GM12865 (cell line): ENCODE measurements at regions not wholly inside any gene's neighbourhood (a gene's known extent, or its start where the extent isn't known, plus 50 kb on each side); places are given as distances from the start of the nearest gene placed in this dataset.

Source experiments
- DNase-seq: peaks from one replicate; pipeline ENCODE4 v3.0.0; 2010; ENCODE audit warnings: low read depth
- H3K4me3 ChIP-seq: 2 replicates; pipeline ENCODE4 v1.5.1; 2011; ENCODE audit warnings: mild to moderate bottlenecking, low read depth, low read length, control low read depth
- TF ChIP-seq, protein P1 (sequence below): IDR thresholded peaks from 2 replicates; pipeline ENCODE4 v1.5.1; 2011; ENCODE audit warnings: low read length, control low read depth, low read depth, inconsistent platforms; ENCODE audit not compliant: insufficient read depth; ENCODE audit errors: missing control alignments

DNA sequence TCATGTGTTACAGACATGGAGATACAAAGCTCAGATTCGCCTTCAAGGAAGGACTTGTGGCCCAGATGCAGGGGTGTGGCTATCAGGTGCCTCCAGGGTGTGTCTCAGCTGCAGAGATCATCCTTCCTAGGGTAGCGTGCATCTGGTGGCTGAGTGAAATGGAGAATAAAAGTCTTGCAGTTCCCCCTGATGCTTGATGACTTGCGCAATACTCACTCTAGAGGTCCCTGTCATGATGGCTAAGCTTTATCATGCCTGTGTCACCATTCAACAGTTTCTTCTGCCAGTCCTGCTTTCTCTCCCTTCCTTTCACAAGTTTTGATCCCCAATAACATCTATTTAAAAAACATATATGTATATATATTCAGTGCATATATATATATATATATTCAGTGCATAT, 228.1 kb downstream of the PAX1 start:
- TF ChIP-seq, protein P1, sequence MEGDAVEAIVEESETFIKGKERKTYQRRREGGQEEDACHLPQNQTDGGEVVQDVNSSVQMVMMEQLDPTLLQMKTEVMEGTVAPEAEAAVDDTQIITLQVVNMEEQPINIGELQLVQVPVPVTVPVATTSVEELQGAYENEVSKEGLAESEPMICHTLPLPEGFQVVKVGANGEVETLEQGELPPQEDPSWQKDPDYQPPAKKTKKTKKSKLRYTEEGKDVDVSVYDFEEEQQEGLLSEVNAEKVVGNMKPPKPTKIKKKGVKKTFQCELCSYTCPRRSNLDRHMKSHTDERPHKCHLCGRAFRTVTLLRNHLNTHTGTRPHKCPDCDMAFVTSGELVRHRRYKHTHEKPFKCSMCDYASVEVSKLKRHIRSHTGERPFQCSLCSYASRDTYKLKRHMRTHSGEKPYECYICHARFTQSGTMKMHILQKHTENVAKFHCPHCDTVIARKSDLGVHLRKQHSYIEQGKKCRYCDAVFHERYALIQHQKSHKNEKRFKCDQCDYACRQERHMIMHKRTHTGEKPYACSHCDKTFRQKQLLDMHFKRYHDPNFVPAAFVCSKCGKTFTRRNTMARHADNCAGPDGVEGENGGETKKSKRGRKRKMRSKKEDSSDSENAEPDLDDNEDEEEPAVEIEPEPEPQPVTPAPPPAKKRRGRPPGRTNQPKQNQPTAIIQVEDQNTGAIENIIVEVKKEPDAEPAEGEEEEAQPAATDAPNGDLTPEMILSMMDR, result no peak
- DNase-seq, result no peak
- H3K4me3 ChIP-seq, result no peak overlapping the region

DNA sequence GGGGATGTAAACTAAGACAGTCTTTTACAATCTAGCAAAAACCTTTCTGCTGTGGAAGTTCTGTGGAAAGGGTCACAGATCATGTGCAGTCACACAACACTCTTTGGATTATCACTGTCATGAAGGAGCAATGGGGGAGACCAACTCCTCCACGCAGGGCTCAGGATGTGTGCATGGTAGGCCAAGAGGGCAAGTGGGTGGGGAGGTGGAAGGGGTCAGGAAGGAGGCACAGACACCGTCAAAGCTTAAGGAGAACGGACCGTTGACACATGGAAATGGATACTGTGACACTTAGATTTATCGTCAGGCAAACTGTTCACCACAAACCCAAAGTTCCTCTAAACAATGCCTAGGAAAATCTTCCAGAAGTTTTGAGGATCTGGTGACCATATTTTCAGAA, 215.8 kb downstream of the PAX1 start:
- TF ChIP-seq, protein P1, result no peak
- no peak overlapping the region for H3K4me3 ChIP-seq
- no peak for DNase-seq

DNA sequence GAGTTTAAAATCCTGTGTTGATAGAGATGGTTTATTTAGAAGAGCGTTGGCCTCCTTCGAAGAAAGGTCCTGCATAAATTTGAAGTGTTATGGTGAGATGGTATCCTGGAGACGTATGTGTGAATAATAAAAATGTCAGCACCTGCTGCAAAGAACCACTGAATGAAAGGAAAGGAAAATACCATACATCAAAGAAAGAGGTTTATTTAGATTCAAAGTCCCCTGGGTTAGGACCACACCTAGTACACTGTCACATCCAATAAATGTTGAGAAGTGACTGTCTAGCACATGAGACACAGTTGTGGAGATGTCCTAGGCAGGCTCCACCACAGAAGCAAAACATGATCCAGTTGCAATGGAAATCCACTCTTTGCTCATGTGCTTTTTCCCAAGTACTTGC, 214.7 kb downstream of the PAX1 start:
- no peak for DNase-seq
- H3K4me3 ChIP-seq, result no peak overlapping the region
- TF ChIP-seq, protein P1, result no peak

DNA sequence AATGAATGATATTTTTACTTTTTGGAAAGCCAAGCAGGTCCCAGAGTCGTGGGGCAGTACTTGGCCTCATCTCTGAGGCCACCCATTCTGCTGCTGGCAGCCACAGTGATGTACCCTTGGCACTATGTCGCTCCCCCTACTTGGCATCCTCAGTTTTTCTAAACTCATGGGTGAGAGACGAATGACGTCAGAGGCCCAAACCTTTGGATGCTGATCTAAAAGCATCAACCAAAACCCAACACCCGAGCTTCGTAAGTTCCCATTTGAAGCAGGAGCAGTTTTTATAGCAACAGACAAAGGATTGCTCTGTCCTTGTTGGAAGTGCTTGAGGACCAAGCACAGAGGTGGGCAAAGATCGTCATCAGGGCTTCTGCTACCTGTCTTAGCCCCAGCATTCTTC, 212.9 kb downstream of the PAX1 start:
- DNase-seq, result no peak
- TF ChIP-seq, protein P1, result no peak
- H3K4me3 ChIP-seq, result no peak overlapping the region

DNA sequence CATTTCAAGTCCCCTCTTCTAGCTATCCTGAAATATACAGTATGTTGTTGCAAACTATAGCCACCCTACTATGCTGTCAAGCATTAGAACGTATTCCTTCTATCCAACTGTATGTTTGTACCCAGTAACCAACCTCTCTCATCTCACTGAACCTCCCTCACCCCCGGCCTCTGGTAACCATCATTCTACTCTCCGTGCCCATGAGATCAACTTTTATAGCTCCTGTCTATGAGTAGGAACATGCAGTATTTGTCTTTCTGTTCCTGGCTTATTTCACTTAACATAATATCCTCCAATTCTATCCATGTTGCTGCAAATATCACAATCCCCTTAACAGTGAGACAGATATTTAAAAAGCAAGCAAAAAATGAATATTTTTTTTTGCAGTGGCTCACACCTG, 196.9 kb downstream of the PAX1 start:
- DNase-seq, result no peak
- no peak overlapping the region for H3K4me3 ChIP-seq
- TF ChIP-seq, protein P1, result no peak

DNA sequence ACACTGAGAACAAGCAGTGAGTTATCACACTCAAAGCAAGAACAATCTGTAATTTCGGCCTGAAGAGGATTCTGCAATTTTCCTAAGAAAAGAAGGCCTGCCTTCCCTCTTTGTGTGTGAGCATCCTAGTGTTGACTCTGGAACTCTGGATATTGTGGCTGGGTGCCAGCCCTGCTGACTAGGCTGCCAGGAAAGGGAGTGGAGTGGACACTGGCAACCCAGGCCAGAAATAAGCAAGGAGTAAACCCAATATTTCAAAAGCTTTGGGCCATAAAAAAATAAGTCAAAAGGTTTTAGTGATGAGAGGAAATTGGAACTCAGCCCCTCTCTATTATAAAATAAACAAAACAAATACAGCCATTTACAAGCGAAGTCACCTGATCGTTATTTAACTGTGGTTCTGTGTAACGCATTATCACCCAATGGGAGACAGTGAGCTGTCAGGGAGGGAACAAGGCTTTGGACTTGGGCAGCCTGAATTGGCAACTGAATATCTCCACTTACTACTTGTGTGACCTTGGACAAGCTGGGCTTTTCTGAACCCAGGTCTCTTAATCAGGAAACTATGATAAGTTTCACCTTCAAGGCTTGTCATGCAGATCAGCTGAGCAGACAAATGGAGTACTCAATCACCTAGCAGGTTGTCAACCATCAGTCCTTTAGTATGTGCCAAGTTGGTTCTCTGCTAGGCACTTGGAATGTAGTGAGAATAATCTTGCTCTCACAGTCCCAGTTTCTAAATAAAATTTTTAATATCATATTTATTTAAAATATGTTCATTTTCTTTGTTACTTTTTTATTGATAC, 196.2 kb downstream of the PAX1 start:
- DNase-seq, result no peak

More for the DNA sequence above, 196.2 kb downstream of the PAX1 start:
- no peak overlapping the region for H3K4me3 ChIP-seq
- TF ChIP-seq, protein P1, result no peak
